ENCODE measurements at regions not wholly inside any gene's neighbourhood (a gene's known extent, or its start where the extent isn't known, plus 50 kb on each side); places are given as distances from the start of the nearest gene placed in this dataset.
"Not testable (repeated sequence)": the region's sequence is repeated elsewhere in the genome, so short reads cannot be mapped to it uniquely, and the experiment has no call there.

DNA sequence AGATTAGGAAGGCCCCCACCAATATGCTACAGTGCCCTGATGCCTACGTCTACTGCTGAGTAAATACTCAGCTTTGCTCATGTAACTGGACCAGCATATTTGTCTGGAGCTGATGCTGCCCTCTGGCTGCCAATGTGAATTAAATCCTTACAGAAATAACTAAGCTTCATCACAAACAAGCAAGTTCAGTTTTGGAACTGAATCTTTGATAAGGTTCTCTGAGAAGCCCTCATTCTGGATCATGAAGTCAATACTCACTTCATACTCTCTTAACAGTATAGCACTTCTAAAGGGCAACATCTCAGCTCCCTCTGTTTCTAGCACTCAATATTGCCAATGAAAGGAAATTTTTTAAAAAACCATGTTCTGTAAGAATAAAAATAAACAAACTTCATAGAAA lies 246.7 kb downstream of the ETV1 start:
- H3K4me3 Mint-ChIP-seq, result no peak overlapping the region
- peaks cover 0 to 5% (median under 1%) of the 10 kb centered on the region in 6 donors for H3K9me3 Mint-ChIP-seq
- H3K27ac Mint-ChIP-seq, result no peak overlapping the region
- no peaks in the 10 kb centered on the region for H3K36me3 Mint-ChIP-seq
- no peak for DNase-seq
- H3K27me3 Mint-ChIP-seq (ENCODE audit: low read depth in 3 of 3), result peaks cover 0 to 3% (median 2%) of the 10 kb centered on the region in 3 donors
- H3K4me1 Mint-ChIP-seq, result no peaks in the 10 kb centered on the region

- Mint-ChIP-seq H3K4me3 (no peak overlapping the region), H3K27ac (no peak overlapping the region), H3K36me3 (no peaks in the 10 kb centered on the region), H3K9me3 (peaks cover 0 to 5% (median under 1%) of the 10 kb centered on the region in 6 donors), H3K4me1 (no peaks in the 10 kb centered on the region), H3K27me3 (ENCODE audit: low read depth in 3 of 3) (peaks cover 0 to 3% (median 2%) of the 10 kb centered on the region in 3 donors)
- no peak for DNase-seq
These were observed 246.2 kb downstream of the ETV1 start for GRCh38 chr7:13743226-13743625.

- Mint-ChIP-seq H3K4me1 (no peaks in the 10 kb centered on the region), H3K4me3 (no peak overlapping the region), H3K27me3 (ENCODE audit: low read depth in 3 of 3) (peaks cover 0 to 2% (median 2%) of the 10 kb centered on the region in 3 donors), H3K9me3 (peaks cover 0 to 3% (median 0%) of the 10 kb centered on the region in 6 donors), H3K36me3 (no peaks in the 10 kb centered on the region), H3K27ac (no peak overlapping the region)
- no peak for DNase-seq
These were observed 243.9 kb downstream of the ETV1 start for GRCh38 chr7:13745530-13745929.

DNA sequence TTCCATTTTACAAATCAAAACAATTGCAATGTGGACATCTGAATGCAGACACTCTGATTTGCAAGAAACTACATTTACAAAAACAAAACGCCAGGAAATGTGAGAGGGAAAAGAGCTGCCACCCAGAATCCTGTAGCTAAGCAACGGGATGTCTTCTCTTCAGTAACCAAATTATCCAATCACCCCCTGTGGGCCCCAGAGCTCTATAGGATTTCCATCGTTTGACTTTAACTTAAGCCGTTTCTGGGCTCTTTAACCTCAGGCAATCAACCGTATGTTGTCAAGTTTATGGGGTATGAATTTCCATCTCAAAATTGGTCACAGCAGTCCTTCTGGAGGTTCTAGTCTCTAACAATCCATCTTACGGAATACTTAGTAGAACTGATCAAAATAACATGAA lies 240.5 kb downstream of the ETV1 start:
- H3K36me3 Mint-ChIP-seq, result no peaks in the 10 kb centered on the region
- H3K27me3 Mint-ChIP-seq (ENCODE audit: low read depth in 3 of 3), result no peaks in the 10 kb centered on the region
- DNase-seq, result no peak
- H3K4me3 Mint-ChIP-seq, result no peak overlapping the region
- H3K9me3 Mint-ChIP-seq, result peaks cover 0 to 2% (median 0%) of the 10 kb centered on the region in 6 donors
- H3K27ac Mint-ChIP-seq, result no peak overlapping the region
- no peaks in the 10 kb centered on the region for H3K4me1 Mint-ChIP-seq

GRCh38 chr7:13749636-13750035 lies 239.8 kb downstream of the ETV1 start:
- H3K4me3 Mint-ChIP-seq, result no peak overlapping the region

DNA sequence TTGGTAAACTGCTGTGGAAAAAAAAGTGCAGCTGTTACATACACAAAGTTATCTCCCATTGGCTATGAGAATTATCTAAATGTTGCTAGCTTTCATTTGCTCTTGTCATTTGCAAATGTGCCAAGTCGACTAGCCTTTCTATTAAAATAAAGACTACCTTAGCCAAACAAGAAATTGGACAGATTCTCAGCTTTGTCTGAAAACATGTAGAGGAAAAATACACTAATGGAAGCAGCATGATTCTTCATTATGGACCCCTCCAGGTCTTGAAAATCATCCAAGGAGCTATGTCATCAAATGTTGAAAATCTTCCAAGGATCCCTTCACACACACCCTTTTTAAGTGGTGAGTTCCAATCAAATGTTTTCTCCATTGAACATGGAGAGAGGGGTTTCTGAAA lies 237.7 kb downstream of the ETV1 start:
- Mint-ChIP-seq H3K36me3 (no peaks in the 10 kb centered on the region), H3K4me1 (no peaks in the 10 kb centered on the region), H3K27ac (no peak overlapping the region), H3K27me3 (ENCODE audit: low read depth in 3 of 3) (peaks cover 0 to 2% (median 0%) of the 10 kb centered on the region in 3 donors), H3K9me3 (peaks cover 0 to 2% (median 0%) of the 10 kb centered on the region in 6 donors), H3K4me3 (no peak overlapping the region)
- DNase-seq, result no peak

More at GRCh38 chr7:13749636-13750035, 239.8 kb downstream of the ETV1 start:
- Mint-ChIP-seq H3K36me3 (no peaks in the 10 kb centered on the region), H3K9me3 (peaks cover 0 to 2% (median 0%) of the 10 kb centered on the region in 6 donors), H3K4me1 (no peaks in the 10 kb centered on the region), H3K27ac (no peak overlapping the region), H3K27me3 (ENCODE audit: low read depth in 3 of 3) (no peaks in the 10 kb centered on the region)
- DNase-seq, result no peak

GRCh38 chr7:13757841-13758240 lies 231.6 kb downstream of the ETV1 start:
- peaks cover 0 to 4% (median 0%) of the 10 kb centered on the region in 6 donors for H3K9me3 Mint-ChIP-seq
- no peaks in the 10 kb centered on the region for H3K4me1 Mint-ChIP-seq
- H3K4me3 Mint-ChIP-seq, result no peak overlapping the region

GRCh38 chr7:13765853-13766252 lies 223.6 kb downstream of the ETV1 start:
- not testable (repeated sequence) for H3K4me3 Mint-ChIP-seq; H3K4me1 Mint-ChIP-seq; H3K27ac Mint-ChIP-seq; DNase-seq; H3K36me3 Mint-ChIP-seq; H3K27me3 Mint-ChIP-seq (ENCODE audit: low read depth in 3 of 3)
- H3K9me3 Mint-ChIP-seq, result peaks cover 0 to 12% (median 2%) of the 10 kb centered on the region in 6 donors

More at GRCh38 chr7:13757841-13758240, 231.6 kb downstream of the ETV1 start:
- Mint-ChIP-seq H3K36me3 (no peaks in the 10 kb centered on the region), H3K27me3 (ENCODE audit: low read depth in 3 of 3) (peaks cover 0 to 6% (median 2%) of the 10 kb centered on the region in 3 donors), H3K27ac (no peak overlapping the region)
- no peak for DNase-seq

- H3K4me1 Mint-ChIP-seq, result no peaks in the 10 kb centered on the region
- no peak overlapping the region for H3K27ac Mint-ChIP-seq
These were observed 219.2 kb downstream of the ETV1 start for GRCh38 chr7:13770305-13770704.

GRCh38 chr7:13774976-13775375 lies 214.5 kb downstream of the ETV1 start:
- H3K4me1 Mint-ChIP-seq, result no peaks in the 10 kb centered on the region
- no peak overlapping the region for H3K4me3 Mint-ChIP-seq
- H3K9me3 Mint-ChIP-seq, result peaks cover 0 to 2% (median 0%) of the 10 kb centered on the region in 6 donors

More at GRCh38 chr7:13770305-13770704, 219.2 kb downstream of the ETV1 start:
- no peak overlapping the region for H3K4me3 Mint-ChIP-seq
- peaks cover 0 to 2% (median 0%) of the 10 kb centered on the region in 6 donors for H3K9me3 Mint-ChIP-seq
- no peaks in the 10 kb centered on the region for H3K36me3 Mint-ChIP-seq
- DNase-seq, result no peak
- H3K27me3 Mint-ChIP-seq (ENCODE audit: low read depth in 3 of 3), result no peaks in the 10 kb centered on the region

GRCh38 chr7:13777242-13777641 lies 212.2 kb downstream of the ETV1 start:
- no peak for DNase-seq
- H3K4me1 Mint-ChIP-seq, result no peaks in the 10 kb centered on the region
- H3K27ac Mint-ChIP-seq, result no peak overlapping the region
- no peak overlapping the region for H3K4me3 Mint-ChIP-seq
- H3K9me3 Mint-ChIP-seq, result peaks cover 0 to 3% (median 0%) of the 10 kb centered on the region in 6 donors
- H3K36me3 Mint-ChIP-seq, result no peaks in the 10 kb centered on the region
- no peaks in the 10 kb centered on the region for H3K27me3 Mint-ChIP-seq (ENCODE audit: low read depth in 3 of 3)

More at GRCh38 chr7:13774976-13775375, 214.5 kb downstream of the ETV1 start:
- no peaks in the 10 kb centered on the region for H3K27me3 Mint-ChIP-seq (ENCODE audit: low read depth in 3 of 3)
- H3K27ac Mint-ChIP-seq, result no peak overlapping the region
- DNase-seq, result no peak
- H3K36me3 Mint-ChIP-seq, result no peaks in the 10 kb centered on the region

- H3K4me1 Mint-ChIP-seq, result no peaks in the 10 kb centered on the region
- H3K4me3 Mint-ChIP-seq, result no peak overlapping the region
- no peak for DNase-seq
- H3K27ac Mint-ChIP-seq, result no peak overlapping the region
- H3K36me3 Mint-ChIP-seq, result no peaks in the 10 kb centered on the region
- peaks cover 0 to 4% (median 0%) of the 10 kb centered on the region in 3 donors for H3K27me3 Mint-ChIP-seq (ENCODE audit: low read depth in 3 of 3)
- peaks cover 0 to 5% (median 0%) of the 10 kb centered on the region in 6 donors for H3K9me3 Mint-ChIP-seq
These were observed 210.5 kb downstream of the ETV1 start for GRCh38 chr7:13778967-13779366.

DNA sequence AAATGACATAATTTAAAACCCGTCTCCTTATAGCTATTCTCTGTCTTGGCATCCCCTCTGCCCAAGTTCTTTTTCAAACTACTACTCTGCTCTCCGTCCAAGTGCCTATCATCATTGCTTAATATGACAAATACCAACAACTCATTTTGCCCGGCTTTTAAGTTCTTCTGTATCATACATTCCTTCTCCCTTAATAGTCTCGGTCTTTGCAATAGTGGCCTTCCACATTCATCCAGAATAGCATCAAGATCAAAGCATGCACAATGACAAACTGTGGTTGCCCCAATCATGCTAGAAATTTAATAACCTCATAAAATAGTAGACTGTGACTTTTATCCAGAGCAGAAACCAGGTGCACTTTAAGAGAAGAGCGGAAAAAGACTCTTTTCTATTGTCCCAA lies 198.9 kb downstream of the ETV1 start:
- H3K27me3 Mint-ChIP-seq (ENCODE audit: low read depth in 3 of 3), result peaks cover 0 to 2% (median 2%) of the 10 kb centered on the region in 3 donors
- H3K4me3 Mint-ChIP-seq, result no peak overlapping the region
- no peak overlapping the region for H3K27ac Mint-ChIP-seq
- no peaks in the 10 kb centered on the region for H3K4me1 Mint-ChIP-seq
- H3K36me3 Mint-ChIP-seq, result no peaks in the 10 kb centered on the region
- no peaks in the 10 kb centered on the region for H3K9me3 Mint-ChIP-seq
- no peak for DNase-seq

DNA sequence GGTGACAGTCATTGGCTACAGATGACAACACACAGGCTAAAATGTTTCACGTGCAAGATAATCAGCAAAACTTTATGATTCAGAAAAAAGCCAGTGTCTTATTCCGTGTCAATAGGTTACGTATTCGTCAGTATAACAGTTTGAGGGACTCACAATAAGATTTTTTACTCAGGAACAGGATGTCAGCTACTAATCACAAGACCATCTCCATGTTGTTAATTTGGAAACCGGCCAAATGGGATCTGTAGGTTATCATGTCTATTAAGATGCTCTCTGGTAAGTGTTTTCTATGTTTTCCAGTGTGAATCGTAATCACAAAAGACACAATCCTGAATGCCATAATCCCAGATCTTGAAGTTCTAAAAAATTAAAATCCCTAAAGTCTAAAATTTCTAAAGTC lies 197.3 kb downstream of the ETV1 start:
- Mint-ChIP-seq H3K27me3 (ENCODE audit: low read depth in 3 of 3) (peaks cover 0 to 2% (median 2%) of the 10 kb centered on the region in 3 donors), H3K4me1 (no peaks in the 10 kb centered on the region), H3K4me3 (no peak overlapping the region), H3K36me3 (no peaks in the 10 kb centered on the region), H3K27ac (no peak overlapping the region), H3K9me3 (no peaks in the 10 kb centered on the region)
- DNase-seq, result no peak

DNA sequence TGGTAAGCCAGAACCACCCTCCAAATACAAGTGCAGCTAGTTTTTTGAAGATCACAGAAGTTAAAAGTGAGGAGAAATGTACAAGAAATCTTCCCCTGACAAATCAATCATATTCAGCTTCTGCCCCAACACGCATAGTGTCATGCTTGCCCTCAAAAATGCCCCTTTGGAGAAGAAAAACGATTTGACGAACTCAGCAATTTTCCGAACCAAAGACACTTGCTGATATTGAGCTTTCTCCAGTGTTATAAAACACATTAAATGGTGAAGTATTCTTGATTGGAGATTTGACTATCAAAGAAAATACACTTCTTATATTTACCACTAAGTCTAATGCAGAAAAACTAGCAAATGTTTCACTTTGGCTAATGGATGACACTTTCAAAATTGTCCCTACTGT lies 195.5 kb downstream of the ETV1 start:
- no peaks in the 10 kb centered on the region for H3K4me1 Mint-ChIP-seq
- H3K27me3 Mint-ChIP-seq (ENCODE audit: low read depth in 3 of 3), result peaks cover 0 to 2% (median 2%) of the 10 kb centered on the region in 3 donors
- H3K36me3 Mint-ChIP-seq, result no peaks in the 10 kb centered on the region
- H3K4me3 Mint-ChIP-seq, result no peak overlapping the region
- H3K9me3 Mint-ChIP-seq, result peaks cover 0 to 1% (median 0%) of the 10 kb centered on the region in 6 donors
- H3K27ac Mint-ChIP-seq, result no peak overlapping the region
- DNase-seq, result no peak
